ENCODE measurements at regions not wholly inside any gene's neighbourhood (a gene's known extent, or its start where the extent isn't known, plus 50 kb on each side); places are given as distances from the start of the nearest gene placed in this dataset.

DNA sequence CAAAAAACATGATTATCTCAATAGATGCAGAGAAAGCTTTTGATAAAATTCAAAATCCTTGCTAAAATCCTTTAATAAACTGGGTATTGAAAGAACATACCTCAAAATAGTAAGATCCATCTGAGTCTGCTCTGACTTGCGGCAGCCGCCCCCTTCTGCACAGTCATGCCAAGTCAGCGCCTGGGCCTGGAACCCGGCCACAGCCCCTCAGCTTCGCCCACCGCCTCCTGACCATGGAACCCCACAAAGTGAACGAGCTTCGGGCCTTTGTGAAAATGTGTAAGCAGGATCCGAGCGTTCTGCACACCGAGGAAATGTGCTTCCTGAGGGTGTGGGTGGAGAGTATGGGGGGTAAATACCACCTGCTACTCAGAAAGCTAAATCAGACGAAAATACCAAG lies 270.9 kb upstream of the TFPI start:
- no peak overlapping the region for H3K27ac Mint-ChIP-seq (ENCODE audit: unreplicated experiment)
- no peak overlapping the region for H3K4me3 Mint-ChIP-seq (ENCODE audit: low read depth, unreplicated experiment)
- no TSS peak for BruUV-seq (replicated peaks)
- CTCF ChIA-PET = no interaction called here
- no peaks in the 10 kb centered on the region for H3K36me3 Mint-ChIP-seq (ENCODE audit: insufficient read depth, unreplicated experiment)
- peaks cover under 1% of the 10 kb centered on the region for H3K4me1 Mint-ChIP-seq (ENCODE audit: low read depth, unreplicated experiment)
- intact Hi-C loops (cut with micrococcal nuclease; ENCODE audit: unreplicated experiment) = no loop called here
- TF ChIP-seq, protein P1, sequence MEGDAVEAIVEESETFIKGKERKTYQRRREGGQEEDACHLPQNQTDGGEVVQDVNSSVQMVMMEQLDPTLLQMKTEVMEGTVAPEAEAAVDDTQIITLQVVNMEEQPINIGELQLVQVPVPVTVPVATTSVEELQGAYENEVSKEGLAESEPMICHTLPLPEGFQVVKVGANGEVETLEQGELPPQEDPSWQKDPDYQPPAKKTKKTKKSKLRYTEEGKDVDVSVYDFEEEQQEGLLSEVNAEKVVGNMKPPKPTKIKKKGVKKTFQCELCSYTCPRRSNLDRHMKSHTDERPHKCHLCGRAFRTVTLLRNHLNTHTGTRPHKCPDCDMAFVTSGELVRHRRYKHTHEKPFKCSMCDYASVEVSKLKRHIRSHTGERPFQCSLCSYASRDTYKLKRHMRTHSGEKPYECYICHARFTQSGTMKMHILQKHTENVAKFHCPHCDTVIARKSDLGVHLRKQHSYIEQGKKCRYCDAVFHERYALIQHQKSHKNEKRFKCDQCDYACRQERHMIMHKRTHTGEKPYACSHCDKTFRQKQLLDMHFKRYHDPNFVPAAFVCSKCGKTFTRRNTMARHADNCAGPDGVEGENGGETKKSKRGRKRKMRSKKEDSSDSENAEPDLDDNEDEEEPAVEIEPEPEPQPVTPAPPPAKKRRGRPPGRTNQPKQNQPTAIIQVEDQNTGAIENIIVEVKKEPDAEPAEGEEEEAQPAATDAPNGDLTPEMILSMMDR (IDR thresholded peaks at IDR 0.05; ENCODE audit: unreplicated experiment) = no peak
- no peaks in the 10 kb centered on the region for H3K9me3 Mint-ChIP-seq (ENCODE audit: low read depth, unreplicated experiment)
- DNase-seq = no peak
- H3K27me3 Mint-ChIP-seq (ENCODE audit: unreplicated experiment) = no peaks in the 10 kb centered on the region

- no peaks in the 10 kb centered on the region for H3K9me3 Mint-ChIP-seq (ENCODE audit: low read depth, unreplicated experiment)
These were observed 271.8 kb upstream of the TFPI start for GRCh38 chr2:187826023-187826422.

GRCh38 chr2:187834787-187835186 lies 280.6 kb upstream of the TFPI start:
- no peaks in the 10 kb centered on the region for H3K36me3 Mint-ChIP-seq (ENCODE audit: insufficient read depth, unreplicated experiment)
- CTCF ChIA-PET = no interaction called here
- H3K27me3 Mint-ChIP-seq (ENCODE audit: unreplicated experiment) = no peaks in the 10 kb centered on the region
- no peaks in the 10 kb centered on the region for H3K9me3 Mint-ChIP-seq (ENCODE audit: low read depth, unreplicated experiment)
- BruUV-seq (replicated peaks) = no TSS peak
- H3K4me3 Mint-ChIP-seq (ENCODE audit: low read depth, unreplicated experiment) = no peak overlapping the region
- TF ChIP-seq, protein P1 (IDR thresholded peaks at IDR 0.05; ENCODE audit: unreplicated experiment) = no peak
- intact Hi-C loops (cut with micrococcal nuclease; ENCODE audit: unreplicated experiment) = no loop called here
- no peak for DNase-seq
- H3K27ac Mint-ChIP-seq (ENCODE audit: unreplicated experiment) = no peak overlapping the region
- no peaks in the 10 kb centered on the region for H3K4me1 Mint-ChIP-seq (ENCODE audit: low read depth, unreplicated experiment)

More at GRCh38 chr2:187826023-187826422, 271.8 kb upstream of the TFPI start:
- BruUV-seq (replicated peaks) = no TSS peak
- H3K36me3 Mint-ChIP-seq (ENCODE audit: insufficient read depth, unreplicated experiment) = no peaks in the 10 kb centered on the region
- H3K27ac Mint-ChIP-seq (ENCODE audit: unreplicated experiment) = no peak overlapping the region
- H3K27me3 Mint-ChIP-seq (ENCODE audit: unreplicated experiment) = no peaks in the 10 kb centered on the region
- DNase-seq = no peak
- H3K4me1 Mint-ChIP-seq (ENCODE audit: low read depth, unreplicated experiment) = no peaks in the 10 kb centered on the region
- intact Hi-C loops (cut with micrococcal nuclease; ENCODE audit: unreplicated experiment) = no loop called here
- CTCF ChIA-PET = no interaction called here
- H3K4me3 Mint-ChIP-seq (ENCODE audit: low read depth, unreplicated experiment) = no peak overlapping the region
- TF ChIP-seq, protein P1 (IDR thresholded peaks at IDR 0.05; ENCODE audit: unreplicated experiment) = no peak

GRCh38 chr2:187838690-187839089 lies 284.5 kb upstream of the TFPI start:
- CTCF ChIA-PET = no interaction called here
- no TSS peak for BruUV-seq (replicated peaks)

More at GRCh38 chr2:187838690-187839089, 284.5 kb upstream of the TFPI start:
- H3K36me3 Mint-ChIP-seq (ENCODE audit: insufficient read depth, unreplicated experiment) = no peaks in the 10 kb centered on the region
- no peak overlapping the region for H3K27ac Mint-ChIP-seq (ENCODE audit: unreplicated experiment)
- H3K27me3 Mint-ChIP-seq (ENCODE audit: unreplicated experiment) = no peaks in the 10 kb centered on the region
- TF ChIP-seq, protein P1 (IDR thresholded peaks at IDR 0.05; ENCODE audit: unreplicated experiment) = no peak
- H3K9me3 Mint-ChIP-seq (ENCODE audit: low read depth, unreplicated experiment) = no peaks in the 10 kb centered on the region
- DNase-seq = no peak
- H3K4me3 Mint-ChIP-seq (ENCODE audit: low read depth, unreplicated experiment) = no peak overlapping the region
- intact Hi-C loops (cut with micrococcal nuclease; ENCODE audit: unreplicated experiment) = no loop called here
- H3K4me1 Mint-ChIP-seq (ENCODE audit: low read depth, unreplicated experiment) = no peaks in the 10 kb centered on the region
